LNCaP clone FGC (cell line): ENCODE measurements at regions not wholly inside any gene's neighbourhood (a gene's known extent, or its start where the extent isn't known, plus 50 kb on each side); places are given as distances from the start of the nearest gene placed in this dataset.

ENCODE experiments used
- DNase-seq: peaks from one replicate; pipeline ENCODE4 v3.0.0-alpha.2; 2011; ENCODE audit warnings: low read depth
- H3K4me3 ChIP-seq: 2 replicates; pipeline ENCODE4 v1.5.1; 2011; ENCODE audit warnings: mild to moderate bottlenecking, low read depth, low read length, control low read depth
- TF ChIP-seq, protein P1 (sequence below): IDR thresholded peaks from 2 replicates; pipeline ENCODE4 v1.5.1; 2012; ENCODE audit warnings: mild to moderate bottlenecking; ENCODE audit not compliant: control insufficient read depth, insufficient read depth; ENCODE audit errors: extremely low read depth

DNA sequence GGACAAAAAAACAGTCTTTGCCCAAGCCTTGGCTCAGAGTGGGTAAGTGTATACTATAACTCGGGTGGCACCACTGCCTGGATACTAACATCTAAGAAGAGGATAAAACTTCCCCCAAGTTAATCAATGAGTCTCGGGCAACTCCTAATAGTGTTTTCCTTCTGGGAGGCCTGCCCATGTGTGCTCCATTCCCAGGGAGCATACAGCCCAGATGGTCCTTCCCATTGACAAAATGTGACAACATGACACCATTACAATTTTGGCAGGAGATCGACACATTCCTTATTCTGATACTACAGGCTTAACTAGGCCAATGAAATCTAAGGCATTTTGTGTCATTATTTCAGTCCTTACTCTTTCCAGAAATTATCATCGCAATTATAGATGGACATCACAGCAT is 52.7 kb upstream of the CRIM1 start:
- no peak overlapping the region for H3K4me3 ChIP-seq
- TF ChIP-seq, protein P1, sequence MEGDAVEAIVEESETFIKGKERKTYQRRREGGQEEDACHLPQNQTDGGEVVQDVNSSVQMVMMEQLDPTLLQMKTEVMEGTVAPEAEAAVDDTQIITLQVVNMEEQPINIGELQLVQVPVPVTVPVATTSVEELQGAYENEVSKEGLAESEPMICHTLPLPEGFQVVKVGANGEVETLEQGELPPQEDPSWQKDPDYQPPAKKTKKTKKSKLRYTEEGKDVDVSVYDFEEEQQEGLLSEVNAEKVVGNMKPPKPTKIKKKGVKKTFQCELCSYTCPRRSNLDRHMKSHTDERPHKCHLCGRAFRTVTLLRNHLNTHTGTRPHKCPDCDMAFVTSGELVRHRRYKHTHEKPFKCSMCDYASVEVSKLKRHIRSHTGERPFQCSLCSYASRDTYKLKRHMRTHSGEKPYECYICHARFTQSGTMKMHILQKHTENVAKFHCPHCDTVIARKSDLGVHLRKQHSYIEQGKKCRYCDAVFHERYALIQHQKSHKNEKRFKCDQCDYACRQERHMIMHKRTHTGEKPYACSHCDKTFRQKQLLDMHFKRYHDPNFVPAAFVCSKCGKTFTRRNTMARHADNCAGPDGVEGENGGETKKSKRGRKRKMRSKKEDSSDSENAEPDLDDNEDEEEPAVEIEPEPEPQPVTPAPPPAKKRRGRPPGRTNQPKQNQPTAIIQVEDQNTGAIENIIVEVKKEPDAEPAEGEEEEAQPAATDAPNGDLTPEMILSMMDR, result no peak
- DNase-seq, result no peak

DNA sequence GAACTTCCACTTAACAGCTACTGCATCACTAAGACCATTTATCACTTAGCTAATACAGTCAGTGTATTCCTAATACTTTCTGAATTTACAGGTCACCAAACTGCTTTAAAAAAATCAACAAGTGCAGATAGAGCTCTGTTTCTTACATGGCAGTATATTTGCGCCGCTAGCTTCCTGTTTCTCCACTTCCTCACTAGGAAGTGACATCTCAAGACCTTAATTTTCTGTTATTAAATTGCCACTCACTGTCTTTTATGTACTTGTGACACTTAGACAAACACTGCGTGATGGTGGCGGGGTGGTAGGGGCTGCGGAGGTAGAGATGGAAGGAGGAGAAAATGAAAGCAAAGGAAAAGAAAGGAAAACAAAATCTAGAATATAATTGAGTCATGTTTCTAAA is 53.7 kb upstream of the CRIM1 start:
- TF ChIP-seq, protein P1, result no peak

DNA sequence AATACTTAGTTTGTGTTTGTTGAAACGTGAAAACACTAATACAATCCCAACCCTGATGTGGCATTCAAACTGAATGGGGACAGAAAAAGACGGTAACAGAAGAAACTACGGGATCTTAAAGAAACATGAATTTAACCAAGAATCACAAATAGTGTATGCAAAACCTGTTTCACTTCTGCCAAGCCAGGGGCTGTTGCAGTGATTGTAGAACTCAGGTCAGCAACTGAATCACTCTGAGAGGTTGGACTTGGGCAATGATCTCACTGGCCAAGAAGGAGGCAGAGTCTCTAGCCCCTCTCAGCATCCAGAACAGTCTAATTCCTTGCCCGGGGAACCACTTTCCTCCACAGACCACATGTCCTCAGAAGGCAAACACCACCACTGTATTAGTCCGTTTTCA is 54.9 kb upstream of the CRIM1 start:
- no peak overlapping the region for H3K4me3 ChIP-seq
- no peak for DNase-seq
- TF ChIP-seq, protein P1, result no peak

More for the DNA sequence above, 53.7 kb upstream of the CRIM1 start:
- no peak overlapping the region for H3K4me3 ChIP-seq
- DNase-seq, result no peak

DNA sequence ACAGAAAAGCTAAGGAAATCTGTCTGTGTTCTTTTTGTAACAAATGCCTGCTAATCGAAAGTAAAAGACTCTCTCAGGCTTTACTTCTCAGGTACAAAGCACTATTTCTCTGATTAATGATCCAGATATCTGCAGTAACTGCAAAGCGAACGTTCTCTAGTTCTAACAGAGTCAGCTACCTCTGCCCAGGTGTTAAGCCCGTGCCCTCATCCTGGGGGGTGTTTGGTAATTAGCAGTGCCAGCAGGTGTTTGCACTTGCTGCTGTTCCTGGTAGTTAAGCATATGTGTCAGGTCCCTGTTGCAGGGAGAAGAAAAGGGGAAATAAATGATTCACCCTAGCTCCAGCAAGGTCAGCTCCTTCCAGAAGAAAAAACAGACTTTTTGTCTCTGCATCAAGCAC is 58.8 kb upstream of the CRIM1 start:
- no peak overlapping the region for H3K4me3 ChIP-seq
- TF ChIP-seq, protein P1, result no peak
- DNase-seq, result no peak

DNA sequence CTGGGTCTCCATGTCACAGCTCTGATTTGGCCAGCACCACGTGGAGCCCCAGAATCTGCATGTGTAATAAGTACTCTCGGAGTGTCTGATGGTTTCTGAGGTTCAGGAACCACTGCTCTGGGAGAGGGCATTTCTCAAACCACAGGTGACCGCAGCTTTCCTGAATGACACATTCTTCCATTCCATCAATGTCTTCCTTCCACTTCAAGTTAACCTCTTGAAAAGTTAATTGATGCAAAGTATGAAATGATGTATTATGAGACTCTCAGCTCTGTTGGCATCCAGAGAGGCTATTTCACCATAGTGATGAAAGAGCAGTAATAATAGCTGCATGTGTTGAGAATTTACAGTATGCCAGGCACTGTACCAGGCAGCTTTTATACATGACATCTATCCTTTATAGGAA is 61.3 kb upstream of the CRIM1 start:
- no peak for DNase-seq
- TF ChIP-seq, protein P1, result no peak
- no peak overlapping the region for H3K4me3 ChIP-seq

DNA sequence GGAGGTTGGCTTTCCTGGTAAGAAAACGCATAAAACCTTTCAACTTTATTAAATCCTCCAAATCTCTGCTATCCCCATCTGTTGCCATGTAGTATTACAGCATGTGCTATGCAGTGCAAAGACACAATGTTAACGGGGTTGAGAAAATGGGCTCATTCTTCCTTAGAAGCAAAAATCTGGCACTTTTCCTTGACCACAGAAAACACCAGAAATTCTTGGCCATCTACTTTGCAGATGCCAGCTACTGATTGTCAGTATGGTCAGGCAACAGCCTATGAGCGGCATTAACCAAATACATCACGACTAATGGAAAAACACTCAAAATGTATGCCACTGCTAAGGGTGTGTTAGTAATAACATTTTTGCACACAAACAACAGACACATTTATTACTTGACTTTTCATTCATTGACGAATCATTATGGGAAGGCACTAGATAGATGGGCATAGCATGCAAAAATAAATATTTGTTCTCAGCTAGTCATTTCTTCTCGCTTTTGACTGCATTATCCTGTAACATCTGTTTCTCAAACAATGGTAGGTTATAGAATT is 65.2 kb upstream of the CRIM1 start:
- TF ChIP-seq, protein P1, result no peak
- H3K4me3 ChIP-seq, result no peak overlapping the region
- no peak for DNase-seq

DNA sequence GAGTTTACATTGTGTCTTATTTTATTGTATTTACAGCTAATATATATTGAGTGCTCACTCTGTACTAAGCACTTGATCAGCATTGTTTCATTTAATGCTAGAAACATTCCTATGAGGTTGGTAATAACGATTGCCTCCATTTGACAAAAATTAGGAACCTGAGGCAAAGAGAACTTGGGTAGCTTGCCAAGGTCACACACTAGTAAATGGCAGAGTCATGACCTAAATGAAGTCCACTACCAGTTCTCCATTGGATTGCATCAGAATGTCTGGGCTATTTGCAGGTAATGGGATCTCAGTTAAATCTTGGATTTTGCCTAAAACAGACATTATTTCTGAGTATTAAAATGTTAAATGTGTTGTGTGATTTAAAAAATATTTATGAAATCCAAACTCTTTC is 65.8 kb upstream of the CRIM1 start:
- no peak for DNase-seq
- H3K4me3 ChIP-seq, result no peak overlapping the region
- TF ChIP-seq, protein P1, result no peak
